Natural killer cell (primary cell): ENCODE measurements at regions not wholly inside any gene's neighbourhood (a gene's known extent, or its start where the extent isn't known, plus 50 kb on each side); places are given as distances from the start of the nearest gene placed in this dataset.

ENCODE experiments used
- ATAC-seq, 3 donors: fragments of 150-1000 bp in 2 of 3; fragments of 200-7000 bp in 1 of 3; cut with Tn5 transposase; 1 replicate in 1 of 3; 2 replicates in 2 of 3; pipeline ENCODE4 v1.10.0; 2021; ENCODE audit warnings: mild to moderate bottlenecking in 2 of 3, moderate library complexity in 2 of 3
- DNase-seq, 2 donors: peaks; one replicate each; pipeline versions ENCODE4 v3.0.0 to v3.0.0-alpha.2; 2013 to 2021; ENCODE audit warnings: mixed read lengths in 1 of 2
- H3K27ac ChIP-seq: one replicate; pipeline ENCODE4 v1.5.1; 2013; ENCODE audit warnings: mild to moderate bottlenecking, low read length
- H3K27me3 ChIP-seq: one replicate; pipeline ENCODE4 v1.6.1; 2013; ENCODE audit warnings: low read length; ENCODE audit not compliant: control insufficient read depth, insufficient read depth
- H3K36me3 ChIP-seq: one replicate; pipeline ENCODE4 v1.6.1; 2013; ENCODE audit warnings: low read length; ENCODE audit not compliant: control insufficient read depth, insufficient read depth
- H3K4me1 ChIP-seq: one replicate; pipeline ENCODE4 v1.6.1; 2013; ENCODE audit warnings: low read length; ENCODE audit not compliant: control insufficient read depth, insufficient read depth
- H3K4me3 ChIP-seq: one replicate; pipeline ENCODE4 v1.5.1; 2013; ENCODE audit warnings: low read length
- H3K9me3 ChIP-seq: one replicate; pipeline ENCODE4 v1.6.1; 2013; ENCODE audit warnings: low read length; ENCODE audit not compliant: control insufficient read depth, insufficient read depth
- H3K27ac Mint-ChIP-seq, 2 donors: one replicate each; pipeline ENCODE4 v1.8.0; 2022; ENCODE audit warnings: mild to moderate bottlenecking in 2 of 2, mixed read lengths in 2 of 2, moderate library complexity in 1 of 2
- H3K27me3 Mint-ChIP-seq, 2 donors: one replicate each; pipeline ENCODE4 v1.8.0; 2022; ENCODE audit warnings: low read depth in 2 of 2, mixed read lengths in 2 of 2
- H3K36me3 Mint-ChIP-seq: one replicate; pipeline ENCODE4 v1.8.0; 2022; ENCODE audit warnings: mixed read lengths
- H3K4me1 Mint-ChIP-seq, 2 donors: one replicate each; pipeline ENCODE4 v1.8.0; 2022; ENCODE audit warnings: mixed read lengths in 2 of 2
- H3K4me3 Mint-ChIP-seq: one replicate; pipeline ENCODE4 v1.8.0; 2022; ENCODE audit warnings: mild to moderate bottlenecking, moderate library complexity, mixed read lengths
- H3K9me3 Mint-ChIP-seq, 2 donors: one replicate each; pipeline ENCODE4 v1.8.0; 2022; ENCODE audit warnings: mixed read lengths in 2 of 2
- WGBS: methylation state at CpG from one replicate; pipeline ENCODE4 v1.1.7; 2013; ENCODE audit warnings: missing lambda C conversion rate; ENCODE audit not compliant: insufficient coverage; 5-methylcytosine and 5-hydroxymethylcytosine counted together
- intact Hi-C: fragments of 100-400 bp; cut with micrococcal nuclease; formaldehyde crosslinking; loops from one replicate; pipeline ENCODE4 v1.14.2; 2022
- TF ChIP-seq, protein P1 (sequence below): fragments of 200-600 bp; IDR thresholded peaks from one replicate; pipeline ENCODE4 v1.8.0; 2022; ENCODE audit warnings: antibody characterized with exemption

DNA sequence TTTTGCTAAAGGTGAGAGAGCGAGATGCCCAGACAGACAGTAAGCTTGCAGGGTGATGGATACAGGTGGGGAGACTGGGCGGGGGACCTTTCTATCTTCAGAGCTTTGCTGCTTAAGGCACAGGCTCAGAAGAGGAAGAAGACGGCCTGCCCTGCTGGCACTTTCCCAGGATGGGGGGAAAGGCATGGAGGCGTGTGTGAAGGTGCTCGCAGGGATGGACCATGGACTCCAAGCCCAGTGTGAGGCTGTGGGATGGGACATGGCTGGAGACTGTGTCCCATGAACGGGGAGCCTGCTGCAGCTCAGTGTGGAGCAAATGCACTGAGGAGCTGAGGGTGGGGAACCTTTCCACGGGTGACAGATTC lies 243.2 kb upstream of the IRX4 start:
- TF ChIP-seq, protein P1, sequence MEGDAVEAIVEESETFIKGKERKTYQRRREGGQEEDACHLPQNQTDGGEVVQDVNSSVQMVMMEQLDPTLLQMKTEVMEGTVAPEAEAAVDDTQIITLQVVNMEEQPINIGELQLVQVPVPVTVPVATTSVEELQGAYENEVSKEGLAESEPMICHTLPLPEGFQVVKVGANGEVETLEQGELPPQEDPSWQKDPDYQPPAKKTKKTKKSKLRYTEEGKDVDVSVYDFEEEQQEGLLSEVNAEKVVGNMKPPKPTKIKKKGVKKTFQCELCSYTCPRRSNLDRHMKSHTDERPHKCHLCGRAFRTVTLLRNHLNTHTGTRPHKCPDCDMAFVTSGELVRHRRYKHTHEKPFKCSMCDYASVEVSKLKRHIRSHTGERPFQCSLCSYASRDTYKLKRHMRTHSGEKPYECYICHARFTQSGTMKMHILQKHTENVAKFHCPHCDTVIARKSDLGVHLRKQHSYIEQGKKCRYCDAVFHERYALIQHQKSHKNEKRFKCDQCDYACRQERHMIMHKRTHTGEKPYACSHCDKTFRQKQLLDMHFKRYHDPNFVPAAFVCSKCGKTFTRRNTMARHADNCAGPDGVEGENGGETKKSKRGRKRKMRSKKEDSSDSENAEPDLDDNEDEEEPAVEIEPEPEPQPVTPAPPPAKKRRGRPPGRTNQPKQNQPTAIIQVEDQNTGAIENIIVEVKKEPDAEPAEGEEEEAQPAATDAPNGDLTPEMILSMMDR = no peak
- ATAC-seq = no peak

DNA sequence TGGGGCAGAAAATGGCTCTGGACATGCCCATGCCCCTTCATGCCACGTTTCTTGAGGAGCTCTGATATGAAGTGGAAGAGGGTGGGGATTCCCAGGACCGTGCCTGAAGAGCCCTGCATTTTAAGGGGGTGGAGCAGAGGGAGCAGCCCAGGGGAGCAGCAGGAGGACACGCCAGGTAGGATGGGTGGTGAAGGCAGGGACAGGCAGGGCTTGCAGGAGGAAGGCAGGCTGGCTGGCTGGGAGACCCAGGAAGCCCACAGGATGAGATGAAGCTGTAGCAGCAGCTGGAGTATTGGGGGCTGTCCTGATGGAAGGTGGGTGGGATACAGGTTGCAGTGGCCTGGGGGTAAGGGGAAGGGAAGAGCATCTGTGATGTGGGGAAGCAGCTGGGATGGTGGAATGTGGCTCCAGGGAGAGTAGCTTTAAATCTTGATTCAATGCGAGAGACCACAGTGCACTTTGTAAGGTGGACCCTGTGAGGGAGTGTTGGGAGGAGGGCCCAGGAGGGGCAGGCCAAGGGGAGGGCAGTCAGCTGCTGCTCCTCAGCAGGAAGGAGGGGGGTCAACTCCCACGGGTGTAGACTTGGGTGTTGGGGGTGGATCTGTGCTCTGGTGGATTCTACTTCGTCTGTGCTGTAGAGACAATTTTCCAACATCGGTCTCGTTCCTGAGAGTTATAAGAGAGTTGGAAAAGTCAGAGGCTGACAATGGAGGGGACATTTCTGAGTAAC lies 242.6 kb upstream of the IRX4 start:
- intact Hi-C loops = no loop called here
- WGBS = 48% methylated on average over 8 of the region's 8 CpGs
- ATAC-seq (no peak), DNase-seq (no peak)
- H3K27ac Mint-ChIP-seq = no peak overlapping the region
- Histone ChIP-seq H3K4me1 (no peaks in the 10 kb centered on the region), H3K4me3 (no peak overlapping the region), H3K27me3 (no peaks in the 10 kb centered on the region), H3K9me3 (no peaks in the 10 kb centered on the region), H3K27ac (no peak overlapping the region), H3K36me3 (no peaks in the 10 kb centered on the region)
- no peak overlapping the region for H3K4me3 Mint-ChIP-seq
- H3K27me3 Mint-ChIP-seq = peaks cover 3 to 28% of the 10 kb centered on the region in 2 donors
- H3K36me3 Mint-ChIP-seq = no peaks in the 10 kb centered on the region
- TF ChIP-seq, protein P1 = no peak
- H3K9me3 Mint-ChIP-seq = no peaks in the 10 kb centered on the region
- no peaks in the 10 kb centered on the region for H3K4me1 Mint-ChIP-seq

More for the DNA sequence above, 243.2 kb upstream of the IRX4 start:
- WGBS = 82% methylated on average over 7 of the region's 7 CpGs
- H3K27ac Mint-ChIP-seq = no peak overlapping the region
- no peaks in the 10 kb centered on the region for H3K9me3 ChIP-seq
- no peaks in the 10 kb centered on the region for H3K9me3 Mint-ChIP-seq
- H3K4me1 ChIP-seq = no peaks in the 10 kb centered on the region
- no peak for DNase-seq
- intact Hi-C loops = no loop called here
- no peaks in the 10 kb centered on the region for H3K36me3 ChIP-seq
- no peak overlapping the region for H3K27ac ChIP-seq
- no peaks in the 10 kb centered on the region for H3K36me3 Mint-ChIP-seq
- no peaks in the 10 kb centered on the region for H3K4me1 Mint-ChIP-seq
- H3K4me3 ChIP-seq = no peak overlapping the region
- H3K27me3 ChIP-seq = no peaks in the 10 kb centered on the region
- H3K4me3 Mint-ChIP-seq = no peak overlapping the region
- peaks cover 3 to 28% of the 10 kb centered on the region in 2 donors for H3K27me3 Mint-ChIP-seq

DNA sequence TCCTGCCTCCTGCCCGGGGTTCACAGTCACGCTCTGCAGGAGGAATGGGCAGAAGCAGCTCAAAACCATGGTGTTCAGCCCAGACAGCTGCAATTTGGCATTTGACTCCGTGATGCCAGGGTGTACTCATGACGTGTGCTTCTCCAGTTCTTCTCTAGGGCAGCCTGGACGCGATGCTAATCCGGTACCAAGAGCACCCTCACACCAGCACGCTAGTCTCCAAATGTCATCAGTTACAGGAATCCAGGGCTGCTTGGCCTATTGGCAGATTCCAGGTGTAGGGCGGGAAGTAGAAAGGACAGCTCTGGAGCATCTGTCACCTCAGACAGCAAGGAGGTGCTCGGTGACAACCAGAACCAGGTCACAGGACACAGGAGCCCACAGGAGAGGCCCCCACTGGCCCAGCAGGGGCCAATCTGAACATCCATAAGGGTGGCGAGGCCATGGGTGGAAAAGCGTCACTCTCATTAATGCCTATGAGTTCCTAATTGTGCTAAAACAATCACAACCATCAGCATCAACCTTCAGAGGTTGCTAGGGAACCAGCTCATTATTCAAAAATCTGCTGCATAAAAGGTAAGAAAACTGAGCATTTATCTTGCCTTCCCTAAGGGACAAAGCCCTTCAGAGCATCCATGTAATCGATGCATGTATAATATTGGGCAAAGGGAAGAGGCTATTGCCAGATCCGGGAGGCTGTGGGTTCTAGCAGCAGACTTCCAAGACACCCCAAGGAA lies 241.9 kb upstream of the IRX4 start:
- Mint-ChIP-seq H3K9me3 (no peaks in the 10 kb centered on the region), H3K36me3 (no peaks in the 10 kb centered on the region), H3K4me1 (no peaks in the 10 kb centered on the region), H3K27ac (no peak overlapping the region), H3K4me3 (no peak overlapping the region), H3K27me3 (peaks cover 3 to 31% of the 10 kb centered on the region in 2 donors)
- Histone ChIP-seq H3K4me3 (no peak overlapping the region), H3K9me3 (no peaks in the 10 kb centered on the region), H3K36me3 (no peaks in the 10 kb centered on the region), H3K4me1 (no peaks in the 10 kb centered on the region), H3K27me3 (no peaks in the 10 kb centered on the region), H3K27ac (no peak overlapping the region)
- TF ChIP-seq, protein P1 = no peak
- no peak for DNase-seq
- no peak for ATAC-seq
- 84% methylated on average over 14 of the region's 14 CpGs for WGBS
- intact Hi-C loops = no loop called here
